Upper lobe of left lung (tissue), 6 donors: ENCODE measurements at regions not wholly inside any gene's neighbourhood (a gene's known extent, or its start where the extent isn't known, plus 50 kb on each side); places are given as distances from the start of the nearest gene placed in this dataset.
A peak's percentile ranks its signal among the peaks of the same experiment; 100 is the strongest.
"Not testable (repeated sequence)": the region's sequence is repeated elsewhere in the genome, so short reads cannot be mapped to it uniquely, and the experiment has no call there.

ENCODE experiments used
- ATAC-seq, 2 donors: fragments of 200-7000 bp; cut with Tn5 transposase; one replicate each; pipeline ENCODE4 v1.9.1; 2022; ENCODE audit warnings: mild to moderate bottlenecking in 2 of 2, moderate library complexity in 2 of 2; ENCODE audit not compliant: low FRiP score in 2 of 2
- DNase-seq, 2 donors: peaks; one replicate each; pipeline ENCODE4 v3.0.0-alpha.2; 2019 to 2020
- H3K27ac ChIP-seq, 4 donors: fragments of 200-600 bp; sonication (generic); one replicate each; pipeline ENCODE4 v1.5.1; 2016 to 2019
- H3K27me3 ChIP-seq, 4 donors: fragments of 200-600 bp; sonication (generic); one replicate each; pipeline ENCODE4 v1.5.1; 2017 to 2019
- H3K36me3 ChIP-seq, 4 donors: fragments of 200-600 bp; sonication (generic); one replicate each; pipeline ENCODE4 v1.5.1; 2016 to 2019
- H3K4me1 ChIP-seq, 4 donors: fragments of 200-600 bp; sonication (generic); one replicate each; pipeline ENCODE4 v1.5.1; 2018 to 2019
- H3K4me3 ChIP-seq, 4 donors: fragments of 200-600 bp; sonication (generic); one replicate each; pipeline ENCODE4 v1.5.1; 2017 to 2019; ENCODE audit warnings: mild to moderate bottlenecking in 2 of 4, moderate library complexity in 1 of 4
- H3K9me3 ChIP-seq, 4 donors: fragments of 200-600 bp; sonication (generic); one replicate each; pipeline ENCODE4 v1.5.1; 2018 to 2019
- EP300 ChIP-seq, 4 donors: sonication (generic); formaldehyde crosslinking; IDR thresholded peaks; one replicate each; pipeline ENCODE4 v1.5.1; 2017; ENCODE audit warnings: antibody characterized with exemption in 4 of 4, control low read depth in 2 of 4
- POLR2A ChIP-seq, 4 donors: fragments of 450-650 bp; IDR thresholded peaks; one replicate each; pipeline ENCODE4 v1.5.1; 2016 to 2017; ENCODE audit warnings: antibody characterized with exemption in 4 of 4, mild to moderate bottlenecking in 2 of 4
- POLR2AphosphoS5 ChIP-seq, 2 donors: sonication (generic); formaldehyde crosslinking; IDR thresholded peaks; one replicate each; pipeline ENCODE4 v1.5.1; 2017; ENCODE audit warnings: antibody characterized with exemption in 2 of 2
- WGBS, 2 donors: methylation state at CpG; one replicate each; pipeline ENCODE4 v1.1.5; 2017 to 2018; 5-methylcytosine and 5-hydroxymethylcytosine counted together
- TF ChIP-seq, protein P1 (sequence below), 6 experiments: fragments of 450-650 bp in 4 of 6; fragments of 200-600 bp in 2 of 6; sonication (generic) in 2 of 6; IDR thresholded peaks; one replicate each; pipeline ENCODE4 v1.5.1; 2016 to 2019; ENCODE audit warnings: antibody characterized with exemption in 6 of 6
- donor health status: DM: no; HTN: no; CAD: no; lungs with moderate emphysema.
- donor health status: DM: no; HTN: yes; CAD: no; lungs with severe emphysema.

DNA sequence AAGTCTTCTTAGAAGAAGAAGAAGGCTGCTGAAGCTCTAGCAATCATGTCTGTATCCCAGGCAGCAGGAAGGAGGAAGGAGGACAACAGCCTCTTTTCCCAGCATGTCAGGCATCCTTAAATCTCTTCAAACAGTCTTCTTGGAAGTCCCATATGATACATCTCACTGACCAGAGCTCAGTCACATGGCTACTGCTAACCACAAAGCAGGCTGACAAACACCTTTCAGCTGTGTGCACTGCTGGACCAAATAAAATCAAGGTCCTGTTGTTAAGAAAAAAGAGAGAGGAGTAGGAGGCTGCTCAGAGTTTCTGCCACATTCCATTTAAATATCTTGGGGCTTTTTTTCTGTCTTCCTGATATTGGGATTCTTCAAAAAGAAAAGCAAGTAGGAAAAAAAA lies 203.4 kb upstream of the PELI2 start:
- H3K27me3 ChIP-seq: no peaks in the 10 kb centered on the region
- no peaks in the 10 kb centered on the region for H3K36me3 ChIP-seq
- no peaks in the 10 kb centered on the region for H3K4me1 ChIP-seq
- H3K27ac ChIP-seq: no peak overlapping the region
- H3K4me3 ChIP-seq: no peak overlapping the region
- H3K9me3 ChIP-seq: no peaks in the 10 kb centered on the region
- no peak for DNase-seq
- TF ChIP-seq EP300 (IDR thresholded peaks at IDR 0.05) (no peak), POLR2A (IDR thresholded peaks at IDR 0.05) (no peak), POLR2AphosphoS5 (IDR thresholded peaks at IDR 0.05) (no peak)
- TF ChIP-seq, protein P1, sequence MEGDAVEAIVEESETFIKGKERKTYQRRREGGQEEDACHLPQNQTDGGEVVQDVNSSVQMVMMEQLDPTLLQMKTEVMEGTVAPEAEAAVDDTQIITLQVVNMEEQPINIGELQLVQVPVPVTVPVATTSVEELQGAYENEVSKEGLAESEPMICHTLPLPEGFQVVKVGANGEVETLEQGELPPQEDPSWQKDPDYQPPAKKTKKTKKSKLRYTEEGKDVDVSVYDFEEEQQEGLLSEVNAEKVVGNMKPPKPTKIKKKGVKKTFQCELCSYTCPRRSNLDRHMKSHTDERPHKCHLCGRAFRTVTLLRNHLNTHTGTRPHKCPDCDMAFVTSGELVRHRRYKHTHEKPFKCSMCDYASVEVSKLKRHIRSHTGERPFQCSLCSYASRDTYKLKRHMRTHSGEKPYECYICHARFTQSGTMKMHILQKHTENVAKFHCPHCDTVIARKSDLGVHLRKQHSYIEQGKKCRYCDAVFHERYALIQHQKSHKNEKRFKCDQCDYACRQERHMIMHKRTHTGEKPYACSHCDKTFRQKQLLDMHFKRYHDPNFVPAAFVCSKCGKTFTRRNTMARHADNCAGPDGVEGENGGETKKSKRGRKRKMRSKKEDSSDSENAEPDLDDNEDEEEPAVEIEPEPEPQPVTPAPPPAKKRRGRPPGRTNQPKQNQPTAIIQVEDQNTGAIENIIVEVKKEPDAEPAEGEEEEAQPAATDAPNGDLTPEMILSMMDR (IDR thresholded peaks at IDR 0.05): no peak
- no peak for ATAC-seq

DNA sequence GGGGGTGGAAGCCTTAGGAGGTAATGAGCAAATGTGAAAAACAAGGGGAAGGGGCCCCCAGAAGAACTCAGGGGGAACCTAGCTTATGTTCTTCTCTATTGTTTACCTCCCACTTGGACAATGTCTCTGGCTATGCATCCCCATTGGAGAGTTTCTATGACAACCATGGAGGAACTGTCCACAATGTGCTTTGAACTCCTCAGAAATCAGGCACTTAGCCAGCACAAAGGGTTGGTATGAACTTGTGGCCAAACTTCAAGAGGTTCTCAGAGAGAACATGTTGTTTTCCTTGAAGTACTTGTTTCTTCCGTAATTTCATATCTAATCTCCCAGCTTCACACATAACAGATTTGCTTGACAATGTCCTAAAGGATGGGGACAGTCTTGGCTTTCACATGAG lies 202.8 kb upstream of the PELI2 start:
- WGBS, 2 donors: 43 to 44% methylated on average over 1 of the region's 1 CpG
- no peak overlapping the region for H3K4me3 ChIP-seq
- DNase-seq: no peak
- H3K4me1 ChIP-seq: no peaks in the 10 kb centered on the region
- TF ChIP-seq POLR2AphosphoS5 (IDR thresholded peaks at IDR 0.05): no peak
- TF ChIP-seq POLR2A (IDR thresholded peaks at IDR 0.05): no peak
- TF ChIP-seq, protein P1 (IDR thresholded peaks at IDR 0.05): no peak
- no peak for TF ChIP-seq EP300 (IDR thresholded peaks at IDR 0.05)
- no peak overlapping the region for H3K27ac ChIP-seq
- no peaks in the 10 kb centered on the region for H3K27me3 ChIP-seq
- ATAC-seq: no peak
- no peaks in the 10 kb centered on the region for H3K36me3 ChIP-seq
- H3K9me3 ChIP-seq: no peaks in the 10 kb centered on the region

DNA sequence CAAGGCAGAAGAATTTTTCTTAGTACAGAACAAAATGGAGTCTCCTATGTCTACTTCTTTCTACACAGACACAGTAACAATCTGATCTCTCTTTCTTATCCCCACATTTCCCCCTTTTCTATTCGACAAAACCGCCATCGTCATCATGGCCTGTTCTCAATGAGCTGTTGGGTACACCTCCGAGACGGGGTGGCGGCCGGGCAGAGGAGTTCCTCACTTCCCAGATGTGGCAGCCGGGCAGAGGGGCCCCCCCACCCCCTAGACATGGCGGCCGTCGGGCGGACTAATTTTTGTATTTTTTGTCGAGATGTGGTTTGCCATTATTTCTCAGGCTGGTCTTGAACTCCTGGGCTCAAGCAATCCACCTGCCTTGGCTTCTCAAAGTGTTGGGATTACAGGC lies 198.4 kb upstream of the PELI2 start:
- not testable (repeated sequence) for H3K4me1 ChIP-seq, H3K9me3 ChIP-seq, H3K27me3 ChIP-seq, H3K36me3 ChIP-seq, H3K27ac ChIP-seq, ATAC-seq, H3K4me3 ChIP-seq
- WGBS, 2 donors: 89 to 94% methylated on average over 13 of the region's 13 CpGs
- DNase-seq: peak in 1 of 2 donors; percentile 43

DNA sequence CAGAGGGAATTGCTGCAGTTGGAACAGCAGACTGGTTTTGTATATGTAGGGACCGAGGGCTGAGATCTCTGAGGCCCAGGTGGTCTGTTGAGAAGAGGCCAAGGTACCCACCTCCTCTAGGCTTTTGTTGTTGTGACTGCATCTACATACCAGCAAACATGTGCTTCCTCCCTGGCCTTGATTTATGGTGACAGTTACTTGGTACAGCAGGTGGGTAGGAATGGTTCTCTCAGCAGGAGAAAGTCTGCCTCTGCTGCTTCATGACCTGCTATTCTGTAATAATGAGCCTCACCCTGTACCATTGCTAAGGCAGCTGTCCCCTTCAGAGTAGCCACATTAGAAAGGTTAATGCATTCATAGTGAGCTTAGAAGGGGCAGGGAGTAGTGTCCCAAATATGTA lies 196.7 kb upstream of the PELI2 start:
- H3K9me3 ChIP-seq: no peaks in the 10 kb centered on the region
- no peaks in the 10 kb centered on the region for H3K36me3 ChIP-seq
- H3K27ac ChIP-seq: no peak overlapping the region
- H3K4me1 ChIP-seq: peaks cover 0 to 3% (median 0%) of the 10 kb centered on the region in 4 donors
- 38 to 45% methylated on average over 1 of the region's 1 CpG for WGBS, 2 donors
- DNase-seq (no peak), ATAC-seq (no peak)
- H3K4me3 ChIP-seq: no peak overlapping the region
- TF ChIP-seq, protein P1 (IDR thresholded peaks at IDR 0.05): no peak
- no peak for TF ChIP-seq POLR2A (IDR thresholded peaks at IDR 0.05)
- TF ChIP-seq POLR2AphosphoS5 (IDR thresholded peaks at IDR 0.05): no peak
- TF ChIP-seq EP300 (IDR thresholded peaks at IDR 0.05): no peak
- no peaks in the 10 kb centered on the region for H3K27me3 ChIP-seq

DNA sequence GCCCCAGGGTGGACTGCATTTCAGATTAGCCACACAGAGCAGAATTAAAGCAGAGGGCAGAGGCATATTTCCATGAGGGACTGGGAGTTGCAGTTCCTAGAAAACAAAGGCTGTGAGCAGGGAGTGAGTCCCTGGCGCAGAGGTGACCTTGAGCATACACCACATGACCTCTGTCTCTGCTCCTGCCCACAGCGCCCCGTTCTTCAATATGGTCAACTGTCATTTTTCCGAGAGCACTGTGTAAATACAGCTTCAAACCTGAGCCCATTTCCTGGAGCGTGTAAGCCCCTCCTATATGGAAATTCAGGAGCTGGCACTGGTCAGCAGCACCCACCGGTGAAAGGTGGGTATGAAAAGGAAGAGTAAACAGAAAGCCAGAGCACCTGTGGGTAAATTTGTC lies 192.2 kb upstream of the PELI2 start:
- Histone ChIP-seq H3K4me3 (no peak overlapping the region), H3K27me3 (no peaks in the 10 kb centered on the region), H3K36me3 (no peaks in the 10 kb centered on the region), H3K4me1 (peaks cover 0 to 3% (median 0%) of the 10 kb centered on the region in 4 donors), H3K27ac (no peak overlapping the region), H3K9me3 (no peaks in the 10 kb centered on the region)
- TF ChIP-seq POLR2AphosphoS5 (IDR thresholded peaks at IDR 0.05): no peak
- TF ChIP-seq EP300 (IDR thresholded peaks at IDR 0.05): no peak
- no peak for TF ChIP-seq POLR2A (IDR thresholded peaks at IDR 0.05)
- TF ChIP-seq, protein P1 (IDR thresholded peaks at IDR 0.05): no peak
- ATAC-seq (peak; percentile 19 to 47), DNase-seq (no peak)
- 36 to 49% methylated on average over 6 of the region's 6 CpGs for WGBS, 2 donors
